H1 (cell line): ENCODE measurements at regions not wholly inside any gene's neighbourhood (a gene's known extent, or its start where the extent isn't known, plus 50 kb on each side); places are given as distances from the start of the nearest gene placed in this dataset.

Experiments
- ASH2L ChIP-seq: fragments of 200-600, 300-600 bp; sonication (generic); IDR thresholded peaks from one replicate; pipeline ENCODE4 v1.7.1; 2017; ENCODE audit warnings: low read length
- CBX5 ChIP-seq: fragments of 300-800, 300-1000 bp; sonication (generic); IDR thresholded peaks from 2 replicates; pipeline ENCODE4 v1.7.1; 2016; ENCODE audit warnings: antibody characterized with exemption, low read length, low read depth
- KDM4A ChIP-seq: IDR thresholded peaks from one replicate; pipeline ENCODE4 v1.7.1; 2012; ENCODE audit warnings: low read depth, mild to moderate bottlenecking, moderate library complexity, low read length, inconsistent platforms; ENCODE audit not compliant: severe bottlenecking
- POLR2AphosphoS5 ChIP-seq: IDR thresholded peaks from 2 replicates; pipeline ENCODE4 v1.6.1; 2011; ENCODE audit warnings: low read depth, low read length
- RFX5 ChIP-seq: IDR thresholded peaks from 2 replicates; pipeline ENCODE4 v1.6.1; 2011; ENCODE audit warnings: low read depth, low read length, improper control_type of control experiment, borderline replicate concordance
- RNF2 ChIP-seq: fragments of 200-900, 300-1000 bp; sonication (generic); IDR thresholded peaks from 2 replicates; pipeline ENCODE4 v1.7.1; 2016; ENCODE audit warnings: borderline replicate concordance, low read depth, mild to moderate bottlenecking, antibody characterized with exemption, low read length; ENCODE audit not compliant: poor library complexity, severe bottlenecking; ENCODE audit errors: missing control alignments
- SRF ChIP-seq: IDR thresholded peaks from 2 replicates; pipeline ENCODE4 v1.6.1; 2011; ENCODE audit warnings: mild to moderate bottlenecking, low read depth, low read length, moderate library complexity
- TAF1 ChIP-seq: IDR thresholded peaks from 2 replicates; pipeline ENCODE4 v1.6.1; 2011; ENCODE audit warnings: mild to moderate bottlenecking, low read depth, low read length

- no peak for TF ChIP-seq CBX5
- TF ChIP-seq POLR2AphosphoS5: no peak
- no peak for TF ChIP-seq SRF
- TF ChIP-seq TAF1: no peak
- no peak for TF ChIP-seq RNF2
- no peak for TF ChIP-seq RFX5
- no peak for TF ChIP-seq KDM4A
- no peak for TF ChIP-seq ASH2L
- TF ChIP-seq, all 59 proteins: peak for 0
These were observed 76.0 kb upstream of the HSPA9 start (continued) for GRCh38 chr5:138651058-138651766.
